ENCODE measurements at regions not wholly inside any gene's neighbourhood (a gene's known extent, or its start where the extent isn't known, plus 50 kb on each side); places are given as distances from the start of the nearest gene placed in this dataset.

DNA sequence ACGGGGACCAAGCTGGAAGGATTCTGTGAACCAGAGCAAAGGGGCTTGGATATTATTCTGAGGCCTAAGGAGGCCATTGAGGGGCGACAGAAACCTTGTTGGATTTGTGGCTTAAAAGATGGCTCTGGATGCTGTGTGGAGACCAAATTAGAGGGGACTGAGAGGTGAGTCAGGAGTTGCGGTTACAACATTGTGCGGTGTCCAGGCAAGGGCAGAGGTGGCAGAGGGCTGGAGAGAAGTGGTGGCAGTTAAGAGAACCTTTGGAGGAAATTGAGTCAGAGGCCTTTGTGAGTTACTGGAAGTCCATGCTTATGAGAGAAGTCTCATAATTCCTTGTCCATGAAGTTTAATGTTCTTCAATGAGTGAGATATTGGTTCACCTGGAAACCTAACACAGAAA, 143.2 kb downstream of the FAM43A start:
- Mint-ChIP-seq H3K4me3 (no peak overlapping the region), H3K27me3 (ENCODE audit: low read depth) (no peaks in the 10 kb centered on the region), H3K9me3 (no peaks in the 10 kb centered on the region), H3K27ac (no peak overlapping the region), H3K4me1 (ENCODE audit: low read depth) (no peaks in the 10 kb centered on the region), H3K36me3 (ENCODE audit: low read depth) (no peaks in the 10 kb centered on the region)

GRCh38 chr3:194830401-194830800, 144.7 kb downstream of the FAM43A start:
- Mint-ChIP-seq H3K9me3 (no peaks in the 10 kb centered on the region), H3K27me3 (ENCODE audit: low read depth) (no peaks in the 10 kb centered on the region), H3K27ac (no peak overlapping the region), H3K4me1 (ENCODE audit: low read depth) (no peaks in the 10 kb centered on the region), H3K36me3 (ENCODE audit: low read depth) (no peaks in the 10 kb centered on the region), H3K4me3 (no peak overlapping the region)

- no peaks in the 10 kb centered on the region for H3K4me1 Mint-ChIP-seq (ENCODE audit: low read depth)
- no peak overlapping the region for H3K4me3 Mint-ChIP-seq
- H3K9me3 Mint-ChIP-seq: no peaks in the 10 kb centered on the region
- H3K27me3 Mint-ChIP-seq (ENCODE audit: low read depth): no peaks in the 10 kb centered on the region
- no peak overlapping the region for H3K27ac Mint-ChIP-seq
- no peaks in the 10 kb centered on the region for H3K36me3 Mint-ChIP-seq (ENCODE audit: low read depth)
Measured at GRCh38 chr3:194830978-194831377, 145.3 kb downstream of the FAM43A start.

DNA sequence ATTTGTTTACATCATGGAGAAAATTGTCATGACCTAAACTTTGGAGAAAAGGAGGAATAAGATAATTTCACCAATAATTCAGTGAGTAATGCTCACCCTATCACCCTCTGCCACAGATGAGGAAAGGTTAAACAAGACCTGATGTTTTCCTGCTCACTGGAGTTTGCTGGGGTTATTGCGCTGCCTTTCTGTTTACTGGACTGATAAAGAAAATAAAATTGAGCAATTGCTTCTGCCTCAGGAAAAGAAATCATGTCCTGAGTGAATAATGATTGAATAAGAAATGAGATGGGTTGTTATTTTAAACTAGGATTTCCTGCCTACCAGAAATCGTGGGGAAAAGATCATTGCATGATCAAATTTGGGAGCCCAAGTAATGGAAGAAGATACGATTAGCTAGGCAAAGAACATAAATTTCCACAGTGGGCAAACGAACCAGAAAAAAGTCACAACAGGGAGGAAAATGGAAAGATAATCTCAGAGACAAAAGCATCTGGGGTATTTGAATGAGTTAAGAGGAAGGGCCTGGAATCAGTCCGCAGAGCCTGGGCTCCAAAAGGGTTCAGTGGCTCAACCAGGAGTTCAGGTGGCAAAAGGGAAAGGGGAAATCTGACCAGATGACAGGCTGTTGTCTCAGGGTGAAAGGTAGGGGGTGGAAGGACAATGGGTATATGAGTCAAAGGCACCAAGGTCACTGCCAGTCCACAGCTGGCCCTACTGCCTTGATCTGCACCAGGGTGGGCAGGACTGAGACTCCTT, 146.8 kb downstream of the FAM43A start:
- Mint-ChIP-seq H3K9me3 (no peaks in the 10 kb centered on the region), H3K36me3 (ENCODE audit: low read depth) (no peaks in the 10 kb centered on the region), H3K4me1 (ENCODE audit: low read depth) (no peaks in the 10 kb centered on the region), H3K4me3 (no peak overlapping the region), H3K27me3 (ENCODE audit: low read depth) (no peaks in the 10 kb centered on the region), H3K27ac (no peak overlapping the region)

DNA sequence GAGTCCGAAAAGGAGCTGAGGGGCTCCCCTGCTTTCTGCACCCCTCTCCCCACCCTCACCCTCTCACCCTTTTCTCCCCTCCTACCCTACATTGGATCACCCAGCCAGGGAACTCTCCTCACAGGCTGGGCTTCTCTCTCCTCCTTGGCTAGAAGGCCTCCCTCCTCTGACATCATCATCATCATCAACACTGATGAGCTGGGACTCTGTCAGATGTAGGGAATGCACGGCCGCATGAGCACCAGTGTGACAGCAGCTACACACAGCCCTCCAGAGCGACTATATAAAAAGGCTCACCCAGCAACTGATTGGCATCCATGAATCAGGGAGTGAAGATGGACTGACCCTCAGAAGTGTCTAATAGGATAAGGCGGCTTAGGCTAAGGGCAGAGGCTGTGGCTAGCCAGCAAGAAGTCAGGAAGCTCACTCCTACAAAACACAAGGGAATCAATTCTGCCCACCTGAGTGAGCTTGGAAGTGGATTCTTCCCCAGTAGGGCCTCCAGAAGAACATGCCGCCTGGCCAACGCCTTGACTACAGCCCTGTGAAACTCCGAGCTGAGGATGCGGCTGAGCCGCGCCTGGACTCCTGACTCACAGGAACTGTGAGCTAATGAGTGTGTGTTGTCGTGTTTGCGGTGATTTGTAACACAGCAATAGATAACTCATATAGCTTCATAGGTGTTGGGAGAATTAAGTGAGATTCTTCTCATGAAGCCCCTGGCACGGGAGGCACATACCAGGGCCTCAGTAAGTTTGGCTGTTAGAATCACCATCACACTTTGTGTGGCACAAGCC, 147.6 kb downstream of the FAM43A start:
- H3K4me3 Mint-ChIP-seq: no peak overlapping the region
- H3K9me3 Mint-ChIP-seq: no peaks in the 10 kb centered on the region
- no peaks in the 10 kb centered on the region for H3K27me3 Mint-ChIP-seq (ENCODE audit: low read depth)
- H3K27ac Mint-ChIP-seq: no peak overlapping the region
- H3K4me1 Mint-ChIP-seq (ENCODE audit: low read depth): no peaks in the 10 kb centered on the region
- no peaks in the 10 kb centered on the region for H3K36me3 Mint-ChIP-seq (ENCODE audit: low read depth)

DNA sequence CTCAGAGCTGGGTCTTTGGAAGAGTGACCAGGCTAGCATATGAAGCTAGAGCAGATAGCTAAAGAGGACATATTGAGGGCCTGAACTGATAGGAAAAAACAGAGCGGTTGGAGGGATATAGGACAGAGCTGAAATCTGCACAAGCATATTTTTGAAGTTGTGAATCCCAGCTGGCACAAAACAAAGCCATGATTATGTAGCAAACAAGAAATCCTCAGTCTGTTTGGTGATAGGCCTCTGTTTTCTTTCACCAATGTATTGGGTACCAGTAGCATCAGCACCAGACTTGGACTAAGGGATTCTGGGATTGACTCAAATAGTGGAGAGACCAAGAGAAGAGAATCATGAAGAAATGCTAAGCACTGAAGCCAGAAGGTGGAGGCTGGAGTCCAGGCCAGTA, 151.0 kb downstream of the FAM43A start:
- no peak overlapping the region for H3K27ac Mint-ChIP-seq
- no peak overlapping the region for H3K4me3 Mint-ChIP-seq
- H3K27me3 Mint-ChIP-seq (ENCODE audit: low read depth): no peaks in the 10 kb centered on the region
- H3K36me3 Mint-ChIP-seq (ENCODE audit: low read depth): no peaks in the 10 kb centered on the region
- no peaks in the 10 kb centered on the region for H3K4me1 Mint-ChIP-seq (ENCODE audit: low read depth)
- H3K9me3 Mint-ChIP-seq: no peaks in the 10 kb centered on the region

- H3K4me3 Mint-ChIP-seq: no peak overlapping the region
- no peaks in the 10 kb centered on the region for H3K36me3 Mint-ChIP-seq (ENCODE audit: low read depth)
- H3K9me3 Mint-ChIP-seq: no peaks in the 10 kb centered on the region
Measured at GRCh38 chr3:194837457-194838127, 151.9 kb downstream of the FAM43A start.

GRCh38 chr3:194838236-194838635, 152.6 kb downstream of the FAM43A start:
- Mint-ChIP-seq H3K4me3 (no peak overlapping the region), H3K36me3 (ENCODE audit: low read depth) (no peaks in the 10 kb centered on the region), H3K27me3 (ENCODE audit: low read depth) (no peaks in the 10 kb centered on the region), H3K9me3 (no peaks in the 10 kb centered on the region), H3K4me1 (ENCODE audit: low read depth) (no peaks in the 10 kb centered on the region), H3K27ac (no peak overlapping the region)

More at GRCh38 chr3:194837457-194838127, 151.9 kb downstream of the FAM43A start:
- Mint-ChIP-seq H3K4me1 (ENCODE audit: low read depth) (no peaks in the 10 kb centered on the region), H3K27ac (no peak overlapping the region), H3K27me3 (ENCODE audit: low read depth) (no peaks in the 10 kb centered on the region)

GRCh38 chr3:194840661-194841514, 155.2 kb downstream of the FAM43A start:
- Mint-ChIP-seq H3K36me3 (ENCODE audit: low read depth) (no peaks in the 10 kb centered on the region), H3K4me3 (no peak overlapping the region), H3K27ac (no peak overlapping the region), H3K9me3 (no peaks in the 10 kb centered on the region), H3K27me3 (ENCODE audit: low read depth) (no peaks in the 10 kb centered on the region), H3K4me1 (ENCODE audit: low read depth) (no peaks in the 10 kb centered on the region)

DNA sequence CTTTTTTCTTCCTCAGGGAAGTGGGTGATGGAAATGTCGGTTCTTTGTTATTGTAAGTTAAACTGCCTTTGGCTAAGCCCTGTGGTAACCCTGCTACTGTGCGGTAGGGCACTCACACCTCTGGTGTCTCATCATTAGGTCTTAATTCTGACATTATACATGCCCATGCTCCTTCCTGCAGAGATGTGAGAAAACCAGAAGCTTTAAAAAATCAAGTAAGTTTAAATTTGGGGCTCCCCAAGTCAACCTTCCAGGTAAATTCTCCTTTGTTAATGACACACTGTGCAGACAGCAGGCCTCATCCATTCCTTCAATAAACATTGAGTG, 155.8 kb downstream of the FAM43A start:
- Mint-ChIP-seq H3K27me3 (ENCODE audit: low read depth) (no peaks in the 10 kb centered on the region), H3K4me3 (no peak overlapping the region), H3K36me3 (ENCODE audit: low read depth) (no peaks in the 10 kb centered on the region), H3K4me1 (ENCODE audit: low read depth) (no peaks in the 10 kb centered on the region), H3K27ac (no peak overlapping the region), H3K9me3 (no peaks in the 10 kb centered on the region)

DNA sequence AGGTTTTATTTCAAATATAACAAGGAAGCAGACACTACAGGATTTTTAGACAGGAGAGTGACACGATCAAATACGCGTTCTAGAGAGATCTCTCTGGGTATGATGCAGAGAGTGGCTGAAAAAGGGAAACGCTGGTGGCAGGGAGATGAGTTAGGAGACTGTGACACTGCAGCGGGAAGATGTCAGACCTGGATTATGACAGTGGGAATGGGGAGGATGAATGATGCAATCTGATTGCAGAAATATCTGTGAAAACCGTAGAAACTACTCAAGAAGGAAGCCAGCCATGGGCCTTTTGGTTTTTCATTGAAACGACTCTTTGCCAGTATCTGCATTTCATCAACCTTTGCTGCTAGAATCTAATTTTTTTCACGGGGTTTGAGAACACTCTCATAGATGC, 157.9 kb downstream of the FAM43A start:
- no peak overlapping the region for H3K27ac Mint-ChIP-seq
- no peaks in the 10 kb centered on the region for H3K9me3 Mint-ChIP-seq
- no peaks in the 10 kb centered on the region for H3K27me3 Mint-ChIP-seq (ENCODE audit: low read depth)
- no peaks in the 10 kb centered on the region for H3K36me3 Mint-ChIP-seq (ENCODE audit: low read depth)
- H3K4me3 Mint-ChIP-seq: no peak overlapping the region
- no peaks in the 10 kb centered on the region for H3K4me1 Mint-ChIP-seq (ENCODE audit: low read depth)

- no peaks in the 10 kb centered on the region for H3K4me1 Mint-ChIP-seq (ENCODE audit: low read depth)
- no peaks in the 10 kb centered on the region for H3K27me3 Mint-ChIP-seq (ENCODE audit: low read depth)
- no peaks in the 10 kb centered on the region for H3K36me3 Mint-ChIP-seq (ENCODE audit: low read depth)
- H3K4me3 Mint-ChIP-seq: no peak overlapping the region
- H3K27ac Mint-ChIP-seq: no peak overlapping the region
- no peaks in the 10 kb centered on the region for H3K9me3 Mint-ChIP-seq
Measured at GRCh38 chr3:194844046-194844445, 158.4 kb downstream of the FAM43A start.

DNA sequence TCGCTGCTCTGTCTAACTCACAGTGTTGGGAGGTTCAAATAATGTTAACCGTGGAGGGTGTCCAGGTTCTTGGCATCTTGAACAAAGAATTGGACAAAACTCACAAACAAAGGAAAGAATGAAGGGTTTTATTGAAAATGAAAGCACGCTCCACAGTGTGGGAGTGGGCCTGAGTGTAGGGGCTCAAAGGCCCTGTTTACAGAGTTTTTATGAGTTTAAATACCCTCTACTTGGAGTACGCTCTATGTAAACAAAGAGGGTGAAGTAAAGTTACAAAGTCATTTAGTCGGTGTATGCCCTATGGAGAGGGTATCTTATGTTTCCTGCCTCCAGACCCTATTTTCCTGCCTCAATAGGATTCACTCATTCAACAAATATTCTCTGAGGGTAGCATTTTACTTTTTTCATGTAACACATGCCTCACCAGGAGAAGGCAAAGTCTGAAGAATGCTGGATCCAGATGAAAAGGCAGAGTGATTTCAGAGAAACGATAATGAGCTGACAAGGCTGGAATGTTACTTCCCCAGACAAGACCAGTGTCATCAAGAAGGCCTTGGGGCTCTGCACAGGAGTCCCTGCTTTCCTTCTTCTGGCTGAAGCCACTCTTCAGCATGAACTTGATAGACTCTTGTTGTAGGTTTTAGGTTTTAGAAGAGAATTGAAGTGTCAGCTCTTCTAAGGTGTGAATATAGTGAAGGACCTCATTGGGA, 163.6 kb downstream of the FAM43A start:
- H3K4me3 Mint-ChIP-seq: no peak overlapping the region
- H3K27ac Mint-ChIP-seq: no peak overlapping the region
- no peaks in the 10 kb centered on the region for H3K9me3 Mint-ChIP-seq

DNA sequence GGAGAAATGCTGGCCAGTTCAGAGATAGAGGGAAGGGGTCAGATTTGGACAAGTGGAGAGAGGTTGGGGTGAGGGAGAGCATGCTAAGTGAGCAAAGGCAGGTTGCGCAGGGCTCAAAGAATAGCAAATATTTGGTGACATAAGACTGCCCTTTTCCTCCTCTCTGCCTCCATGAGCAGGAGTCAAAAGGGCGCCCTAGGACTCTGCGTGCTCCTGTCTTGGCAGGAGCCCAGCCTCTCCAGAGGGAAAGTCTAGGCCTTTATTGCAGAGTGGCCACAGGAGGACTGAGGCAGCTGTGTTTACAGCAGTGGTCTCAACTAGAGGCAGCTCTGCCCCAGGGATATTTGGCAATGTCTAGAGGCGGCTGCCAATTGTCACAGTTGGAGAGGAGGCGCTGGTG, 165.6 kb downstream of the FAM43A start:
- H3K27me3 Mint-ChIP-seq (ENCODE audit: low read depth): no peaks in the 10 kb centered on the region

More for the DNA sequence above, 163.6 kb downstream of the FAM43A start:
- Mint-ChIP-seq H3K27me3 (ENCODE audit: low read depth) (no peaks in the 10 kb centered on the region), H3K4me1 (ENCODE audit: low read depth) (no peaks in the 10 kb centered on the region), H3K36me3 (ENCODE audit: low read depth) (no peaks in the 10 kb centered on the region)

More for the DNA sequence above, 165.6 kb downstream of the FAM43A start:
- H3K27ac Mint-ChIP-seq: no peak overlapping the region
- H3K36me3 Mint-ChIP-seq (ENCODE audit: low read depth): no peaks in the 10 kb centered on the region
- H3K9me3 Mint-ChIP-seq: no peaks in the 10 kb centered on the region
- H3K4me1 Mint-ChIP-seq (ENCODE audit: low read depth): no peaks in the 10 kb centered on the region
- H3K4me3 Mint-ChIP-seq: no peak overlapping the region

All from T-helper 1 cell treated with Interleukin-12 subunit alpha and Interleukin-12 subunit beta and Interleukin-4 antibody, amounts not matched to agents 30 μg/mL and 1 μg/mL, for 36 hours (primary cell).